ENCODE measurements at regions not wholly inside any gene's neighbourhood (a gene's known extent, or its start where the extent isn't known, plus 50 kb on each side); places are given as distances from the start of the nearest gene placed in this dataset.

DNA sequence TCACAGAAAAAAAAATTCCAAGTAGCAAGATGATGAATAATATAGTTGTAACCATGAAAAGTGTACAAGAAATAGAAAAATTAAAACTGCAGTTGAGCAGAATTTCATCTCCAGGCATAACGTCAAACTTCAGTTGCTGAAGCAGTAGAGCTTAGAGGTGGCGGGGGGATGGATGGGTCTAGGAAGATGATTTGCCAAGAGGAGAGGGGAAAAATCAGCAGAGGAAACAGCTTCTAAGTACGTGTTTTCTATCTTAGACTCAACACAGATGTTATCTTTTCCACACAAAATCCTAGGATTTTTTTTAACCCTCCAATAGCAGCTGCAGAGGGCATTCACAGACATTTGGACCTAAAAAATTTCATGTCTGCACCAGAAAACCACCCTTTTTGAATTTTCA lies 136.0 kb downstream of the OPN5 start (continued):
- TF ChIP-seq, protein P1, sequence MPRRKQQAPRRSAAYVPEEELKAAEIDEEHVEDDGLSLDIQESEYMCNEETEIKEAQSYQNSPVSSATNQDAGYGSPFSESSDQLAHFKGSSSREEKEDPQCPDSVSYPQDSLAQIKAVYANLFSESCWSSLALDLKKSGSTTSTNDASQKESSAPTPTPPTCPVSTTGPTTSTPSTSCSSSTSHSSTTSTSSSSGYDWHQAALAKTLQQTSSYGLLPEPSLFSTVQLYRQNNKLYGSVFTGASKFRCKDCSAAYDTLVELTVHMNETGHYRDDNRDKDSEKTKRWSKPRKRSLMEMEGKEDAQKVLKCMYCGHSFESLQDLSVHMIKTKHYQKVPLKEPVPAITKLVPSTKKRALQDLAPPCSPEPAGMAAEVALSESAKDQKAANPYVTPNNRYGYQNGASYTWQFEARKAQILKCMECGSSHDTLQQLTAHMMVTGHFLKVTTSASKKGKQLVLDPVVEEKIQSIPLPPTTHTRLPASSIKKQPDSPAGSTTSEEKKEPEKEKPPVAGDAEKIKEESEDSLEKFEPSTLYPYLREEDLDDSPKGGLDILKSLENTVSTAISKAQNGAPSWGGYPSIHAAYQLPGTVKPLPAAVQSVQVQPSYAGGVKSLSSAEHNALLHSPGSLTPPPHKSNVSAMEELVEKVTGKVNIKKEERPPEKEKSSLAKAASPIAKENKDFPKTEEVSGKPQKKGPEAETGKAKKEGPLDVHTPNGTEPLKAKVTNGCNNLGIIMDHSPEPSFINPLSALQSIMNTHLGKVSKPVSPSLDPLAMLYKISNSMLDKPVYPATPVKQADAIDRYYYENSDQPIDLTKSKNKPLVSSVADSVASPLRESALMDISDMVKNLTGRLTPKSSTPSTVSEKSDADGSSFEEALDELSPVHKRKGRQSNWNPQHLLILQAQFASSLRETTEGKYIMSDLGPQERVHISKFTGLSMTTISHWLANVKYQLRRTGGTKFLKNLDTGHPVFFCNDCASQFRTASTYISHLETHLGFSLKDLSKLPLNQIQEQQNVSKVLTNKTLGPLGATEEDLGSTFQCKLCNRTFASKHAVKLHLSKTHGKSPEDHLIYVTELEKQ (CRISPR knock-in tag; IDR thresholded peaks at IDR 0.05), result no peak

DNA sequence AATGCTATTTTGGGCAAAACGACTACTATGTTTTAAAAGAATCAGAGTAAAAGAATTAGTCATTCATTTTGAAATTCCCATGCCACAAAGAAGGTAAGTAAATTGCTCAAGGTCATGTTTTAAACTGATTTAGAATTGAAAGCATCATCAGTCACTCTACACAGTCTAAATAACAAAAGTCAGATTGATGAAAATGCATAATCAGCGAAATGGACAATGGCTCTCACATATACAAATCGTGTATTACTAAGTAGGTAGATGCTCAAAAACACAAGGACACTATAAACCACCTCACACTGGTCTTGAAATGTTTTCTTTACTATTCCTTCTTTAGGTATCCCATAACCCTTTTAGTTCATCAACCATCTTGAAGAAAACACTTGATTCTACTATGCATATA lies 135.4 kb downstream of the OPN5 start:
- Histone ChIP-seq H3K27ac (ENCODE audit: extremely low read depth, low read depth, low read length) (no peak overlapping the region), H3K4me1 (replicated peaks in 1 of 2; ENCODE audit: control insufficient read depth in 2 of 2, insufficient read depth in 2 of 2, low read length in 2 of 2) (no peaks in the 10 kb centered on the region), H3K36me3 (ENCODE audit: control insufficient read depth, insufficient read depth, low read length) (no peaks in the 10 kb centered on the region), H3K79me2 (ENCODE audit: control insufficient read depth, insufficient read depth, low read length) (no peaks in the 10 kb centered on the region), H3K9ac (ENCODE audit: insufficient read depth in 1 of 2, low read depth in 2 of 2, low read length in 2 of 2) (no peak overlapping the region), H3K9me1 (ENCODE audit: control insufficient read depth, insufficient read depth, low read length) (no peaks in the 10 kb centered on the region), H4K20me1 (replicated peaks; ENCODE audit: control insufficient read depth, insufficient read depth, low read length) (no peaks in the 10 kb centered on the region), H3K4me3 (no peak overlapping the region), H3K4me2 (ENCODE audit: insufficient read depth, low read length) (no peak overlapping the region), H2AFZ (ENCODE audit: low read depth, low read length) (no peak overlapping the region), H3K9me3 (replicated peaks; ENCODE audit: control insufficient read depth, insufficient read depth, low read depth, low read length) (no peaks in the 10 kb centered on the region), H3K27me3 (ENCODE audit: control insufficient read depth in 2 of 2, insufficient read depth in 2 of 2, low read length in 2 of 2) (no peaks in the 10 kb centered on the region)
- TF ChIP-seq, protein P2, sequence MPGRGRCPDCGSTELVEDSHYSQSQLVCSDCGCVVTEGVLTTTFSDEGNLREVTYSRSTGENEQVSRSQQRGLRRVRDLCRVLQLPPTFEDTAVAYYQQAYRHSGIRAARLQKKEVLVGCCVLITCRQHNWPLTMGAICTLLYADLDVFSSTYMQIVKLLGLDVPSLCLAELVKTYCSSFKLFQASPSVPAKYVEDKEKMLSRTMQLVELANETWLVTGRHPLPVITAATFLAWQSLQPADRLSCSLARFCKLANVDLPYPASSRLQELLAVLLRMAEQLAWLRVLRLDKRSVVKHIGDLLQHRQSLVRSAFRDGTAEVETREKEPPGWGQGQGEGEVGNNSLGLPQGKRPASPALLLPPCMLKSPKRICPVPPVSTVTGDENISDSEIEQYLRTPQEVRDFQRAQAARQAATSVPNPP (IDR thresholded peaks at IDR 0.05; ENCODE audit: borderline replicate concordance, insufficient read depth, insufficient read length), result no peak
- TF ChIP-seq C11orf30 (IDR thresholded peaks at IDR 0.05; ENCODE audit: low read depth) (peak; percentile 71), MAFK (IDR thresholded peaks at IDR 0.05; ENCODE audit: low read length) (peak; percentile 81), MAFG (tag; conservative IDR thresholded peaks at IDR 0.05) (peak; percentile 71), FOXA3 (CRISPR knock-in tag; conservative IDR thresholded peaks at IDR 0.05 in 1 of 2, IDR thresholded peaks at IDR 0.05 in 1 of 2) (no peak), SAP30 (IDR thresholded peaks at IDR 0.05; ENCODE audit: borderline replicate concordance, insufficient read depth, low read depth, low read length, poor library complexity, severe bottlenecking) (no peak), RBM22 (IDR thresholded peaks at IDR 0.05; ENCODE audit: low read depth, low read length, poor library complexity, severe bottlenecking) (no peak), TAF15 (IDR thresholded peaks at IDR 0.05; ENCODE audit: low read depth, low read length) (no peak), MAFF (IDR thresholded peaks at IDR 0.05; ENCODE audit: low read length) (peak; percentile 84), ZNF316 (IDR thresholded peaks at IDR 0.05) (peak; percentile 84), POLR2G (IDR thresholded peaks at IDR 0.05; ENCODE audit: low read depth, low read length) (no peak), U2AF1 (optimal IDR thresholded peaks at IDR 0.05; ENCODE audit: low read depth, low read length) (no peak), MBD2 (IDR thresholded peaks at IDR 0.05; ENCODE audit: borderline replicate concordance, low read depth) (no peak), MCM5 (IDR thresholded peaks at IDR 0.05; ENCODE audit: low read depth) (no peak)
- TF ChIP-seq, protein P3, sequence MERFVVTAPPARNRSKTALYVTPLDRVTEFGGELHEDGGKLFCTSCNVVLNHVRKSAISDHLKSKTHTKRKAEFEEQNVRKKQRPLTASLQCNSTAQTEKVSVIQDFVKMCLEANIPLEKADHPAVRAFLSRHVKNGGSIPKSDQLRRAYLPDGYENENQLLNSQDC (CRISPR knock-in tag; IDR thresholded peaks at IDR 0.05), result no peak
- intact Hi-C loops (cut with micrococcal nuclease) (no loop called here), in situ Hi-C loops (cut with MboI) (no loop called here)
- DNase-seq (ENCODE audit: extremely low read depth in 1 of 4, low spot score in 3 of 4) (no peak), ATAC-seq (no peak), FAIRE-seq (no peak)
- CTCF ChIA-PET (ENCODE audit: low intra/inter-chr PET ratio), result no interaction called here
- no TSS peak for BruUV-seq (replicated peaks)
- POLR2A ChIA-PET, result no interaction called here
- WGBS (ENCODE audit: insufficient coverage, low coverage, missing lambda C conversion rate), result 1% methylated on average over 3 of the region's 3 CpGs
